A549 (cell line): ENCODE measurements at regions not wholly inside any gene's neighbourhood (a gene's known extent, or its start where the extent isn't known, plus 50 kb on each side); places are given as distances from the start of the nearest gene placed in this dataset.

Experiments used
- ATAC-seq, 2 experiments: fragments of 200-7000 bp in 1 of 2; fragments of >200 bp in 1 of 2; cut with Nextera tagmentation in 1 of 2; cut with Tn5 transposase in 1 of 2; 3 replicates each; pipeline versions ENCODE4 v1.8.0 to v1.9.1; 2018 to 2020; ENCODE audit warnings: mild to moderate bottlenecking in 1 of 2, moderate library complexity in 1 of 2
- CTCF ChIA-PET: fragments of 300-600 bp; sonication (Branson Sonifier 250); formaldehyde crosslinking; extraction: SDS; loops from one replicate; lab custom pipeline; 2021; ENCODE audit warnings: antibody characterized with exemption, inconsistent platforms; lab: Yijun Ruan, JAX
- POLR2A ChIA-PET: fragments of 350-600 bp; formaldehyde crosslinking; extraction: SDS; loops from one replicate; lab custom pipeline; 2021; ENCODE audit warnings: antibody characterized with exemption, inconsistent platforms; lab: Yijun Ruan, JAX
- DNase-seq, 2 experiments: peaks; one replicate each; pipeline versions ENCODE4 v3.0.0 to v3.0.0-alpha.2; 2011 to 2016; ENCODE audit warnings: low read depth in 1 of 2, low spot score in 1 of 2
- FAIRE-seq: peaks from 2 replicates; lab custom pipeline; 2011; peaks lifted over from hg19 to GRCh38; lab: Jason Lieb, UNC
- H3K27ac ChIP-seq, 2 experiments: fragments of >200 bp; sonication (Bioruptor Twin); formaldehyde crosslinking; 3 replicates each; pipeline ENCODE4 v1.5.1; 2016 to 2017
- H3K4me1 ChIP-seq: fragments of >200 bp; sonication (Bioruptor Twin); formaldehyde crosslinking; 3 replicates; pipeline ENCODE4 v1.6.1; 2016
- H3K4me2 ChIP-seq: fragments of >200 bp; sonication (Bioruptor Twin); formaldehyde crosslinking; 3 replicates; pipeline ENCODE4 v1.6.1; 2016
- H3K4me3 ChIP-seq: fragments of >200 bp; sonication (Bioruptor Twin); formaldehyde crosslinking; 3 replicates; pipeline ENCODE4 v1.5.1; 2016
- H3K9me3 ChIP-seq: fragments of >200 bp; sonication (Bioruptor Twin); formaldehyde crosslinking; 3 replicates; pipeline ENCODE4 v1.6.1; 2016
- CEBPB ChIP-seq, 2 experiments: fragments of >200 bp in 1 of 2; sonication (Bioruptor Twin) in 1 of 2; formaldehyde crosslinking in 1 of 2; IDR thresholded peaks; 2 replicates each; pipeline ENCODE4 v1.6.1; 2012 to 2016
- CHD2 ChIP-seq: fragments of 150-350 bp; IDR thresholded peaks from 2 replicates; pipeline ENCODE4 v1.6.1; 2014; ENCODE audit warnings: low read length; ENCODE audit not compliant: partially characterized antibody
- EP300 ChIP-seq, 2 experiments: fragments of >200 bp; sonication (Bioruptor Twin); formaldehyde crosslinking; IDR thresholded peaks; 2 replicates in 1 of 2; 3 replicates in 1 of 2; pipeline ENCODE4 v1.6.1; 2016 to 2017
- FOSB ChIP-seq: fragments of 250-450 bp; sonication (Bioruptor Pico); IDR thresholded peaks from 2 replicates; pipeline ENCODE4 v1.5.0; 2020; ENCODE audit warnings: mild to moderate bottlenecking, moderate library complexity
- FOSL2 ChIP-seq, 2 experiments: fragments of 450-650 bp in 1 of 2; fragments of >200 bp in 1 of 2; sonication (Bioruptor Twin) in 1 of 2; formaldehyde crosslinking; IDR thresholded peaks; 2 replicates each; pipeline versions ENCODE4 v1.5.0 to v1.6.1; 2016 to 2020; ENCODE audit warnings: mild to moderate bottlenecking in 1 of 2, moderate library complexity in 1 of 2
- FOXS1 ChIP-seq: fragments of 250-450 bp; sonication (Bioruptor Pico); IDR thresholded peaks from 2 replicates; pipeline ENCODE4 v1.5.0; 2020; ENCODE audit warnings: mild to moderate bottlenecking, moderate library complexity
- GATA3 ChIP-seq: IDR thresholded peaks from 2 replicates; pipeline ENCODE4 v1.6.1; 2012; ENCODE audit warnings: borderline replicate concordance
- HOXA7 ChIP-seq: fragments of 250-450 bp; sonication (Bioruptor Pico); IDR thresholded peaks from 2 replicates; pipeline ENCODE4 v1.5.0; 2020; ENCODE audit warnings: mild to moderate bottlenecking, moderate library complexity
- JUN ChIP-seq, 2 experiments: fragments of >200 bp; sonication (Bioruptor Twin); formaldehyde crosslinking; IDR thresholded peaks; 2 replicates in 1 of 2; 3 replicates in 1 of 2; pipeline ENCODE4 v1.6.1; 2016 to 2017
- MAFK ChIP-seq: fragments of 450-650 bp; IDR thresholded peaks from 2 replicates; pipeline ENCODE4 v1.6.1; 2014; ENCODE audit not compliant: partially characterized antibody
- MAZ ChIP-seq: fragments of 150-350 bp; IDR thresholded peaks from 2 replicates; pipeline ENCODE4 v1.6.1; 2014; ENCODE audit warnings: antibody characterized with exemption, low read depth, low read length, borderline replicate concordance
- NFE2L2 ChIP-seq: fragments of 150-350 bp; conservative IDR thresholded peaks from 2 replicates; pipeline ENCODE4 v1.6.1; 2014; ENCODE audit warnings: low read length
- NR3C1 ChIP-seq: fragments of >200 bp; sonication (Bioruptor Twin); formaldehyde crosslinking; IDR thresholded peaks from 3 replicates; pipeline ENCODE4 v1.6.1; 2017
- POLR2A ChIP-seq: IDR thresholded peaks from 2 replicates; pipeline ENCODE4 v1.6.1; 2012; ENCODE audit warnings: mild to moderate bottlenecking, low read length
- RAD21 ChIP-seq, 2 experiments: fragments of >200 bp in 1 of 2; sonication (Bioruptor Twin) in 1 of 2; formaldehyde crosslinking in 1 of 2; IDR thresholded peaks in 1 of 2; conservative IDR thresholded peaks in 1 of 2; 2 replicates in 1 of 2; 3 replicates in 1 of 2; pipeline ENCODE4 v1.6.1; 2012 to 2018; ENCODE audit warnings: inconsistent platforms in 1 of 2
- SREBF2 ChIP-seq: fragments of 450-650 bp; IDR thresholded peaks from 2 replicates; pipeline ENCODE4 v1.6.1; 2014; ENCODE audit warnings: mild to moderate bottlenecking, moderate library complexity
- ZFP36 ChIP-seq: fragments of 450-650 bp; IDR thresholded peaks from 2 replicates; pipeline ENCODE4 v1.6.1; 2014; ENCODE audit warnings: borderline replicate concordance; ENCODE audit not compliant: partially characterized antibody
- ZSCAN20 ChIP-seq: fragments of 250-450 bp; sonication (Bioruptor Pico); IDR thresholded peaks from 2 replicates; pipeline ENCODE4 v1.8.0; 2022; ENCODE audit warnings: mild to moderate bottlenecking, moderate library complexity
- WGBS: methylation state at CpG from one replicate; pipeline ENCODE4 v1.1.6; 2017; ENCODE audit errors: missing lambda C conversion rate; 5-methylcytosine and 5-hydroxymethylcytosine counted together
- TF ChIP-seq, protein P1 (sequence below): fragments of 250-450 bp; sonication (Bioruptor Pico); IDR thresholded peaks from 2 replicates; pipeline ENCODE4 v1.5.0; 2020; ENCODE audit warnings: low read depth, mild to moderate bottlenecking, moderate library complexity
- TF ChIP-seq, protein P2 (sequence below): fragments of >200 bp; sonication (Bioruptor Twin); formaldehyde crosslinking; IDR thresholded peaks from 2 replicates; pipeline ENCODE4 v1.6.1; 2016
- TF ChIP-seq, protein P3 (sequence below): fragments of 450-650 bp; IDR thresholded peaks from 2 replicates; pipeline ENCODE4 v1.6.1; 2014; ENCODE audit warnings: antibody characterized with exemption
- TF ChIP-seq, protein P4 (sequence below): IDR thresholded peaks from 2 replicates; pipeline ENCODE4 v1.6.1; 2012; ENCODE audit warnings: low read depth, borderline replicate concordance
- TF ChIP-seq, protein P5 (sequence below): fragments of 250-450 bp; sonication (Bioruptor Pico); IDR thresholded peaks from 2 replicates; pipeline ENCODE4 v1.5.0; 2021; ENCODE audit warnings: mild to moderate bottlenecking, moderate library complexity, borderline replicate concordance

DNA sequence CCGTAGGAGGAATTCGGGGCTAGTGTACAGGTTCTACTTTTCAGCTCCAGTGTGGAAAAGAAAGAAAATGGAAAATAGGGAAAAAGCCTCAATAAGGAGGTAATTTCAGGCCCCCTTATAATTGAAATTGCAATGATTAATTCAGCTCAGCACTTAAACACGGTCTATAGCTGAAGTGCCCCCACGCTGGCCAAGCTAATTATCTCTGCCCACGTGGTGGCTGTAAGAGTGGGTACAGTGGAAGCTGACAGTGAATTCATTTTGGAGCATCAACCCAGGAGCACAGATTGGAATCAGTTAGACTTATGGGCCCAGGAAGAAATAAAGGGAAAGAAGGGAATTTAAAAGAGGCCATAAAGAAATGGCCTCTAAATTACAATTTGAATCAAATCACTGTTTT, 631.1 kb upstream of the CPEB2 start:
- DNase-seq (no peak), FAIRE-seq (no peak), ATAC-seq (no peak)
- peak overlapping the region in 1 of 2 experiments; percentile 32; a peak in 3 of 6 replicates for H3K27ac ChIP-seq
- POLR2A ChIA-PET, result no interaction called here
- no peak overlapping the region for H3K4me3 ChIP-seq
- TF ChIP-seq, protein P1, sequence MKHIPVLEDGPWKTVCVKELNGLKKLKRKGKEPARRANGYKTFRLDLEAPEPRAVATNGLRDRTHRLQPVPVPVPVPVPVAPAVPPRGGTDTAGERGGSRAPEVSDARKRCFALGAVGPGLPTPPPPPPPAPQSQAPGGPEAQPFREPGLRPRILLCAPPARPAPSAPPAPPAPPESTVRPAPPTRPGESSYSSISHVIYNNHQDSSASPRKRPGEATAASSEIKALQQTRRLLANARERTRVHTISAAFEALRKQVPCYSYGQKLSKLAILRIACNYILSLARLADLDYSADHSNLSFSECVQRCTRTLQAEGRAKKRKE (CRISPR knock-in tag), result no peak
- TF ChIP-seq GATA3, result no peak
- TF ChIP-seq CEBPB (IDR thresholded peaks at IDR 0.05), result no peak
- TF ChIP-seq, protein P2, sequence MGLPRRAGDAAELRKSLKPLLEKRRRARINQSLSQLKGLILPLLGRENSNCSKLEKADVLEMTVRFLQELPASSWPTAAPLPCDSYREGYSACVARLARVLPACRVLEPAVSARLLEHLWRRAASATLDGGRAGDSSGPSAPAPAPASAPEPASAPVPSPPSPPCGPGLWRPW, result no peak
- no peak for TF ChIP-seq SREBF2
- TF ChIP-seq CHD2, result no peak
- no peak for TF ChIP-seq RAD21 (conservative IDR thresholded peaks at IDR 0.05 in 1 of 2, IDR thresholded peaks at IDR 0.05 in 1 of 2)
- no peak for TF ChIP-seq FOXS1 (CRISPR knock-in tag)
- no peak for TF ChIP-seq EP300 (IDR thresholded peaks at IDR 0.05)
- TF ChIP-seq HOXA7 (CRISPR knock-in tag), result no peak
- TF ChIP-seq NR3C1, result no peak
- CTCF ChIA-PET, result no interaction called here
- peaks cover 8% of the 10 kb centered on the region; the same call in 1 of the 3 replicates for H3K4me1 ChIP-seq
- H3K4me2 ChIP-seq, result peak overlapping the region; percentile 56
- WGBS, result 51% methylated on average over 5 of the region's 5 CpGs
- no peaks in the 10 kb centered on the region for H3K9me3 ChIP-seq

DNA sequence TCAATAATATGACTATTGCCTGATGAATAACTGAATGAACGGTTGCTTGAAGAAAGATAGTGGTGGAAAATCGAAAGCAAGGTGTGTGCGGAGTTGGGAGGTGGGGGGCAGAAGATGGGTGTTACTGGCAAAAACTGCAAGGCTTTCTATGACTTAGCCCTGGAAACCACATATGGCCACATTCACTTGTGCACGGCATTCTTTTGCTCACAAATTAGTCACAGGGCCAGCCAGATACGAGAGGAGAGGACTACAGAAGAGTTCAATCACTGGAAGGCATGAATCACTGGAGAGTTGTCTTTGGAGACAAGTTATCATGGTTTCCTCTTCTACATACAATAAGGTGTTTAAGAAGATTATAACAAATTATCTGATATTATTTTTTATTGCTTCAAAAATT, 626.5 kb upstream of the CPEB2 start:
- H3K4me3 ChIP-seq, result no peak overlapping the region
- TF ChIP-seq ZSCAN20 (CRISPR knock-in tag) (no peak), FOSL2 (IDR thresholded peaks at IDR 0.05) (no peak), FOSL2 (CRISPR knock-in tag; IDR thresholded peaks at IDR 0.05) (no peak), POLR2A (no peak), NR3C1 (no peak), NFE2L2 (no peak), ZFP36 (no peak), SREBF2 (no peak), FOSB (CRISPR knock-in tag) (no peak), RAD21 (conservative IDR thresholded peaks at IDR 0.05 in 1 of 2, IDR thresholded peaks at IDR 0.05 in 1 of 2) (no peak), JUN (IDR thresholded peaks at IDR 0.05) (no peak)
- TF ChIP-seq, protein P3, sequence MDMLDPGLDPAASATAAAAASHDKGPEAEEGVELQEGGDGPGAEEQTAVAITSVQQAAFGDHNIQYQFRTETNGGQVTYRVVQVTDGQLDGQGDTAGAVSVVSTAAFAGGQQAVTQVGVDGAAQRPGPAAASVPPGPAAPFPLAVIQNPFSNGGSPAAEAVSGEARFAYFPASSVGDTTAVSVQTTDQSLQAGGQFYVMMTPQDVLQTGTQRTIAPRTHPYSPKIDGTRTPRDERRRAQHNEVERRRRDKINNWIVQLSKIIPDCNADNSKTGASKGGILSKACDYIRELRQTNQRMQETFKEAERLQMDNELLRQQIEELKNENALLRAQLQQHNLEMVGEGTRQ, result no peak
- TF ChIP-seq, protein P4, sequence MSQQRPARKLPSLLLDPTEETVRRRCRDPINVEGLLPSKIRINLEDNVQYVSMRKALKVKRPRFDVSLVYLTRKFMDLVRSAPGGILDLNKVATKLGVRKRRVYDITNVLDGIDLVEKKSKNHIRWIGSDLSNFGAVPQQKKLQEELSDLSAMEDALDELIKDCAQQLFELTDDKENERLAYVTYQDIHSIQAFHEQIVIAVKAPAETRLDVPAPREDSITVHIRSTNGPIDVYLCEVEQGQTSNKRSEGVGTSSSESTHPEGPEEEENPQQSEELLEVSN, result no peak
- ChIA-PET POLR2A (no interaction called here), CTCF (no interaction called here)
- FAIRE-seq (no peak), DNase-seq (no peak), ATAC-seq (no peak)
- H3K4me2 ChIP-seq, result no peak overlapping the region
- no peak overlapping the region for H3K27ac ChIP-seq
- H3K4me1 ChIP-seq, result peaks cover 3% of the 10 kb centered on the region; the same call in 1 of the 3 replicates
- 78% methylated on average over 5 of the region's 5 CpGs for WGBS
- peaks cover 14% of the 10 kb centered on the region for H3K9me3 ChIP-seq

DNA sequence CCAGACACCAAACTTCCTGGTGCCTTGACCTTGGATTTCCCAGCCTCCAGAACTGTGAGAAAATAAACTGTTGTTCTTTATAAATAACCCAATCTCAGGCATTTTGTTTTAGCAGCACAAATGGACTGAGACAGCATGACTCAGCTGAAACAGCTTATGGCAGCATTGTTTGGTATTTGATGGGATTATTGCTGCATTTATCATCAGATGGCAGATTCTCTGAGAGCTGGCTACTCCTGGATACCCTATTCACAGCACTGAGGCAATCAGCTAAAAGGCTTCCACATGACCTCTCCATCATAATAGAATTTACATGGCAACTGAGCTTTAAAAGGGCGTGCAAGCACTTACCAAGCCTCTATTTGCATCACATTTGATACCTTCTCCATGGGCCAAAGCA, 623.1 kb upstream of the CPEB2 start:
- TF ChIP-seq MAZ, result no peak
- TF ChIP-seq, protein P5, sequence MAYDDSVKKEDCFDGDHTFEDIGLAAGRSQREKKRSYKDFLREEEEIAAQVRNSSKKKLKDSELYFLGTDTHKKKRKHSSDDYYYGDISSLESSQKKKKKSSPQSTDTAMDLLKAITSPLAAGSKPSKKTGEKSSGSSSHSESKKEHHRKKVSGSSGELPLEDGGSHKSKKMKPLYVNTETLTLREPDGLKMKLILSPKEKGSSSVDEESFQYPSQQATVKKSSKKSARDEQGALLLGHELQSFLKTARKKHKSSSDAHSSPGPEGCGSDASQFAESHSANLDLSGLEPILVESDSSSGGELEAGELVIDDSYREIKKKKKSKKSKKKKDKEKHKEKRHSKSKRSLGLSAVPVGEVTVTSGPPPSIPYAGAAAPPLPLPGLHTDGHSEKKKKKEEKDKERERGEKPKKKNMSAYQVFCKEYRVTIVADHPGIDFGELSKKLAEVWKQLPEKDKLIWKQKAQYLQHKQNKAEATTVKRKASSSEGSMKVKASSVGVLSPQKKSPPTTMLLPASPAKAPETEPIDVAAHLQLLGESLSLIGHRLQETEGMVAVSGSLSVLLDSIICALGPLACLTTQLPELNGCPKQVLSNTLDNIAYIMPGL (CRISPR knock-in tag), result no peak
- peak; percentile 81 for TF ChIP-seq MAFK
- 0 out of 2 replicates have a peak, but pooled peaks have one; percentile 25 for TF ChIP-seq NFE2L2
- POLR2A ChIA-PET, result no interaction called here
- Histone ChIP-seq H3K4me3 (no peak overlapping the region), H3K4me1 (no peaks in the 10 kb centered on the region), H3K9me3 (peaks cover 14% of the 10 kb centered on the region), H3K27ac (peak overlapping the region; percentile 38 to 42; a peak in 3 of 6 replicates), H3K4me2 (no peak overlapping the region)
- CTCF ChIA-PET, result no interaction called here
- WGBS, result 80% methylated on average over 1 of the region's 1 CpG
- DNase-seq, result peak in 1 of 2 experiments; percentile 47
- 0 out of 6 replicates have a peak, but pooled peaks of 1 of the 2 experiments have one; percentile 28 for ATAC-seq
- FAIRE-seq, result no peak
